ENCODE measurements at regions not wholly inside any gene's neighbourhood (a gene's known extent, or its start where the extent isn't known, plus 50 kb on each side); places are given as distances from the start of the nearest gene placed in this dataset.
"Not testable (repeated sequence)": the region's sequence is repeated elsewhere in the genome, so short reads cannot be mapped to it uniquely, and the experiment has no call there.

GRCh38 chr9:27835746-27836145 lies 262.5 kb upstream of the C9orf72 start:
- H3K36me3 ChIP-seq: no peaks in the 10 kb centered on the region
- no peaks in the 10 kb centered on the region for H3K27me3 ChIP-seq
- H3K4me1 ChIP-seq: peaks cover 20% of the 10 kb centered on the region
- H3K4me3 ChIP-seq (ENCODE audit: low read depth, low read length): no peak overlapping the region
- TF ChIP-seq CTCF (IDR thresholded peaks at IDR 0.05; ENCODE audit: low read depth, low read length): no peak
- DNase-seq: no peak
- H3K9me3 ChIP-seq: no peaks in the 10 kb centered on the region

GRCh38 chr9:27836661-27837401 lies 263.6 kb upstream of the C9orf72 start:
- Histone ChIP-seq H3K4me1 (peaks cover 20% of the 10 kb centered on the region), H3K27me3 (no peaks in the 10 kb centered on the region), H3K9me3 (no peaks in the 10 kb centered on the region), H3K36me3 (no peaks in the 10 kb centered on the region), H3K4me3 (ENCODE audit: low read depth, low read length) (no peak overlapping the region)
- no peak for TF ChIP-seq CTCF (IDR thresholded peaks at IDR 0.05; ENCODE audit: low read depth, low read length)
- no peak for DNase-seq

GRCh38 chr9:27838876-27839275 lies 265.6 kb upstream of the C9orf72 start:
- no peak for DNase-seq
- Histone ChIP-seq H3K36me3 (no peaks in the 10 kb centered on the region), H3K9me3 (no peaks in the 10 kb centered on the region), H3K4me3 (ENCODE audit: low read depth, low read length) (no peak overlapping the region), H3K4me1 (peaks cover 20% of the 10 kb centered on the region), H3K27me3 (no peaks in the 10 kb centered on the region)
- TF ChIP-seq CTCF (IDR thresholded peaks at IDR 0.05; ENCODE audit: low read depth, low read length): no peak

- peaks cover 20% of the 10 kb centered on the region for H3K4me1 ChIP-seq
- not testable (repeated sequence) for H3K9me3 ChIP-seq; H3K4me3 ChIP-seq (ENCODE audit: low read depth, low read length); H3K36me3 ChIP-seq; DNase-seq; H3K27me3 ChIP-seq
These were observed 266.5 kb upstream of the C9orf72 start for GRCh38 chr9:27839767-27840166.

GRCh38 chr9:27844797-27845196 lies 271.5 kb upstream of the C9orf72 start:
- Histone ChIP-seq H3K36me3 (no peaks in the 10 kb centered on the region), H3K4me1 (no peaks in the 10 kb centered on the region), H3K4me3 (ENCODE audit: low read depth, low read length) (no peak overlapping the region), H3K27me3 (no peaks in the 10 kb centered on the region), H3K9me3 (no peaks in the 10 kb centered on the region)
- no peak for TF ChIP-seq CTCF (IDR thresholded peaks at IDR 0.05; ENCODE audit: low read depth, low read length)
- DNase-seq: no peak

- no peak overlapping the region for H3K4me3 ChIP-seq (ENCODE audit: low read depth, low read length)
- DNase-seq: no peak
- H3K36me3 ChIP-seq: no peaks in the 10 kb centered on the region
- H3K4me1 ChIP-seq: no peaks in the 10 kb centered on the region
- TF ChIP-seq CTCF (IDR thresholded peaks at IDR 0.05; ENCODE audit: low read depth, low read length): no peak
- no peaks in the 10 kb centered on the region for H3K27me3 ChIP-seq
- H3K9me3 ChIP-seq: no peaks in the 10 kb centered on the region
These were observed 274.1 kb upstream of the C9orf72 start for GRCh38 chr9:27847380-27847779.
